ENCODE measurements at regions not wholly inside any gene's neighbourhood (a gene's known extent, or its start where the extent isn't known, plus 50 kb on each side); places are given as distances from the start of the nearest gene placed in this dataset.

DNA sequence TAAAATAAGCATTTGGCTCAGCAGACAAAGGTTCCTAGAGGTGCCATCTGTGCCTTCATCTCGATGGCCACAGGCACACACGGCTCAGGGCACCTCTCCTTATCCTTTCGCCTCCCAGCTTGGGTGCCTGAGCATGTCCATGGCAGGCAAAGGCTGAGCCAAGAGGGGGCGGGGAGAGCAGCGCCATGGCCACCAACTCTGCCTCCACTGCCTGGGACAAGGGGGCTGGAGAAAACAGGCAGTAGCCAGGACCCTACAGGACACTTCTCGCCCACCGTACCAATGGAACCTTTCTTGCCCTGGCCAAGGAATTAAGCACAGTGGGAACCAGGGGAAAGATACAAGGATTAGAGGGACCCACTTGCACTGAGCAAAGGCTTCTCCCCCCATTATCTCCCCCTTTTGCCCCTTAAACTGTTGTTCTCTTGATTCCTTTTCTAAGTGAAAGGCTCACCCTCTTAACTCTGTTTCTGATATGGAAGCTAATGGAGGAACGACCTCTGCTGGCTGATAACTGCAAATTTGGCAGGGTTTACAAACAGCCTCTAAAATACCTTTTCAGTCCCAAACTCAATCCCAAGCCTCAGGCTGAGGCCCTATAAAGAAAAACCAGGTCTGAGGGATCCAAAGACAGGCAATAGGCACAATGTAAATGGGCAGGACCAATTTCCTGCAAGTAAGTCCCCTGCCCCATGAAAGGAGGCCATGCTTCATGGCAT lies 335.2 kb downstream of the ADAM29 start:
- TF ChIP-seq ISL1 (CRISPR knock-in tag; IDR thresholded peaks at IDR 0.05), result no peak
- TF ChIP-seq RARB (CRISPR knock-in tag; IDR thresholded peaks at IDR 0.05), result no peak
- TF ChIP-seq ARNTL (CRISPR knock-in tag; IDR thresholded peaks at IDR 0.05; ENCODE audit: borderline replicate concordance, low read depth), result no peak
- TF ChIP-seq, protein P1, sequence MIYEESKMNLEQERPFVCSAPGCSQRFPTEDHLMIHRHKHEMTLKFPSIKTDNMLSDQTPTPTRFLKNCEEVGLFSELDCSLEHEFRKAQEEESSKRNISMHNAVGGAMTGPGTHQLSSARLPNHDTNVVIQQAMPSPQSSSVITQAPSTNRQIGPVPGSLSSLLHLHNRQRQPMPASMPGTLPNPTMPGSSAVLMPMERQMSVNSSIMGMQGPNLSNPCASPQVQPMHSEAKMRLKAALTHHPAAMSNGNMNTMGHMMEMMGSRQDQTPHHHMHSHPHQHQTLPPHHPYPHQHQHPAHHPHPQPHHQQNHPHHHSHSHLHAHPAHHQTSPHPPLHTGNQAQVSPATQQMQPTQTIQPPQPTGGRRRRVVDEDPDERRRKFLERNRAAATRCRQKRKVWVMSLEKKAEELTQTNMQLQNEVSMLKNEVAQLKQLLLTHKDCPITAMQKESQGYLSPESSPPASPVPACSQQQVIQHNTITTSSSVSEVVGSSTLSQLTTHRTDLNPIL (CRISPR knock-in tag; IDR thresholded peaks at IDR 0.05; ENCODE audit: low read depth), result no peak
- no peak for TF ChIP-seq ESRRG (CRISPR knock-in tag; IDR thresholded peaks at IDR 0.05)
- no peak for TF ChIP-seq ZFP3 (CRISPR knock-in tag; IDR thresholded peaks at IDR 0.05)
- no peak for TF ChIP-seq BACH2 (CRISPR knock-in tag; IDR thresholded peaks at IDR 0.05; ENCODE audit: borderline replicate concordance)
- TF ChIP-seq, protein P2, sequence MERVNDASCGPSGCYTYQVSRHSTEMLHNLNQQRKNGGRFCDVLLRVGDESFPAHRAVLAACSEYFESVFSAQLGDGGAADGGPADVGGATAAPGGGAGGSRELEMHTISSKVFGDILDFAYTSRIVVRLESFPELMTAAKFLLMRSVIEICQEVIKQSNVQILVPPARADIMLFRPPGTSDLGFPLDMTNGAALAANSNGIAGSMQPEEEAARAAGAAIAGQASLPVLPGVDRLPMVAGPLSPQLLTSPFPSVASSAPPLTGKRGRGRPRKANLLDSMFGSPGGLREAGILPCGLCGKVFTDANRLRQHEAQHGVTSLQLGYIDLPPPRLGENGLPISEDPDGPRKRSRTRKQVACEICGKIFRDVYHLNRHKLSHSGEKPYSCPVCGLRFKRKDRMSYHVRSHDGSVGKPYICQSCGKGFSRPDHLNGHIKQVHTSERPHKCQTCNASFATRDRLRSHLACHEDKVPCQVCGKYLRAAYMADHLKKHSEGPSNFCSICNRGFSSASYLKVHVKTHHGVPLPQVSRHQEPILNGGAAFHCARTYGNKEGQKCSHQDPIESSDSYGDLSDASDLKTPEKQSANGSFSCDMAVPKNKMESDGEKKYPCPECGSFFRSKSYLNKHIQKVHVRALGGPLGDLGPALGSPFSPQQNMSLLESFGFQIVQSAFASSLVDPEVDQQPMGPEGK (CRISPR knock-in tag; IDR thresholded peaks at IDR 0.05; ENCODE audit: borderline replicate concordance), result no peak
